ENCODE measurements at regions not wholly inside any gene's neighbourhood (a gene's known extent, or its start where the extent isn't known, plus 50 kb on each side); places are given as distances from the start of the nearest gene placed in this dataset.
A peak's percentile ranks its signal among the peaks of the same experiment; 100 is the strongest.
"Not testable (repeated sequence)": the region's sequence is repeated elsewhere in the genome, so short reads cannot be mapped to it uniquely, and the experiment has no call there.

GRCh38 chr2:63740943-63741342 is 100.8 kb upstream of the UGP2 start:
- peak; percentile 49 for DNase-seq

GRCh38 chr2:63741884-63742579 is 99.7 kb upstream of the UGP2 start:
- peak; percentile 75 for DNase-seq

- no peak for DNase-seq
Measured at GRCh38 chr2:63742580-63742976, 99.1 kb upstream of the UGP2 start.

- no peak for DNase-seq
Measured at GRCh38 chr2:63743170-63743981, 98.3 kb upstream of the UGP2 start.

- no peak for DNase-seq
Measured at GRCh38 chr2:63743982-63744966, 97.4 kb upstream of the UGP2 start.

GRCh38 chr2:63746548-63746947 is 95.1 kb upstream of the UGP2 start:
- DNase-seq = not testable (repeated sequence)

- no peak for DNase-seq
Measured at GRCh38 chr2:63751901-63752300, 89.8 kb upstream of the UGP2 start.

- DNase-seq = peak; percentile 58
Measured at GRCh38 chr2:63755216-63755615, 86.5 kb upstream of the UGP2 start.

GRCh38 chr2:63755965-63756364 is 85.7 kb upstream of the UGP2 start:
- peak; percentile 84 for DNase-seq

- peak; percentile 83 for DNase-seq
Measured at GRCh38 chr2:63763391-63763941, 78.2 kb upstream of the UGP2 start.

- DNase-seq = peak; percentile 35
Measured at GRCh38 chr2:63764630-63765029, 77.1 kb upstream of the UGP2 start.

GRCh38 chr2:63765117-63765516 is 76.6 kb upstream of the UGP2 start:
- DNase-seq = no peak

- DNase-seq = no peak
Measured at GRCh38 chr2:63767307-63767706, 74.4 kb upstream of the UGP2 start.

GRCh38 chr2:63768051-63768450 is 73.6 kb upstream of the UGP2 start:
- no peak for DNase-seq

- DNase-seq = no peak
Measured at GRCh38 chr2:63769915-63770314, 71.8 kb upstream of the UGP2 start.

GRCh38 chr2:63772061-63772460 is 69.6 kb upstream of the UGP2 start:
- peak; percentile 40 for DNase-seq

GRCh38 chr2:63775191-63775590 is 66.5 kb upstream of the UGP2 start:
- DNase-seq = no peak

- DNase-seq = no peak
Measured at GRCh38 chr2:63776382-63776781, 65.3 kb upstream of the UGP2 start.

GRCh38 chr2:63777816-63778215 is 63.9 kb upstream of the UGP2 start:
- DNase-seq = no peak

GRCh38 chr2:63778391-63778790 is 63.3 kb upstream of the UGP2 start:
- DNase-seq = no peak

- no peak for DNase-seq
Measured at GRCh38 chr2:63780518-63781155, 61.1 kb upstream of the UGP2 start.

- no peak for DNase-seq
Measured at GRCh38 chr2:63784461-63784860, 57.2 kb upstream of the UGP2 start.
